HK-2 (cell line): ENCODE measurements at regions not wholly inside any gene's neighbourhood (a gene's known extent, or its start where the extent isn't known, plus 50 kb on each side); places are given as distances from the start of the nearest gene placed in this dataset.
"Not testable (repeated sequence)": the region's sequence is repeated elsewhere in the genome, so short reads cannot be mapped to it uniquely, and the experiment has no call there.

Source experiments
- DNase-seq: peaks from one replicate; pipeline ENCODE4 v3.0.0-alpha.2; 2018; ENCODE audit not compliant: unreplicated experiment

DNA sequence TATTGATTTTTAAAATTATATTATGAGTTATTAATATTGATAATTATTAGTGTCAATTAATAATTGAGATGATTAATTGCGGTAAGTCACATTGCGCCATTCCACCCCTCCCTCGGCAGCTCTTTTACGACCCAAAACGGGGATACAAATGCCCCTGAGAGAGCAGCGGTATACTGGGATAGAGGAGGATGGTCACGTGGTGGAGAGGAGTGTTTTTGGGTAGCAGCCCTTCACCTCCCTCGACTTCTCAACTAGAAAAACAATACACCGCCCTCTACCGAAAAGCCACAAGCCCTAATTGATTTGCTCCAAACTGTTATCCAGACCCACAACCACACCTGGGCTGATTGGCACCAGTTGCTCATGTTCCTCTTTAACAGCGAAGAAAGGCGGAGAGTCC, 71.0 kb downstream of the DAPL1 start:
- DNase-seq = not testable (repeated sequence)

DNA sequence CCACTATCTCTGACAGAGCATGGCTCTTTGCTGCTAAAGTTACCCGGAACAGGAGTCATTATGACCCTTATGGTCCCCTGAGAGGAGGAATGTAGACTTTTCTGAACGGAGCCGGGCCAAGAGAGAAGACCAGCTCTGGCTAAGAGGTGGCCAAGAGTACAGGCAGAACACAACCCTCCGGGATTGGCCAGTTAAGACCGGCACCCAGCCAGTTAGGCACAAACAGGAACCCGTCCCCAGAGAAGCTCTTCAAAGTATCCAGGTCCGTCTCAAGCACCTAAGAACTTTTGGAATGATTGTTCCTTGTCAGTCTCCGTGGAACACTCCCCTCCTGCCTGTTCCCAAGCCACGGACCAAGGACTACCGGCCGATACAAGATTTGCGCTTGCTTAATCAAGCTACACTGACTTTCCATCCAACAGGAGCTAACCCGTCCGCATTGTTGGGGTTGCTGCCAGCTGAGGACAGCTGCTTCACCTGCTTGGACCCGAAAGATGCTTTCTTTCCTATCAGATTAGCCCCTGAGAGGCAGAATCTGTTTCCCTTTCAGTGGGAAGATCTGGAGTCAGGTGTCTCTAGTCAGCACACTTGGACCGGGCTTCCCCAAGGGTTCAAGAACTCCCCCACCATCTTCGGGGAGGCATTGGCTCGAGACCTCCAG, 72.5 kb downstream of the DAPL1 start:
- not testable (repeated sequence) for DNase-seq

DNA sequence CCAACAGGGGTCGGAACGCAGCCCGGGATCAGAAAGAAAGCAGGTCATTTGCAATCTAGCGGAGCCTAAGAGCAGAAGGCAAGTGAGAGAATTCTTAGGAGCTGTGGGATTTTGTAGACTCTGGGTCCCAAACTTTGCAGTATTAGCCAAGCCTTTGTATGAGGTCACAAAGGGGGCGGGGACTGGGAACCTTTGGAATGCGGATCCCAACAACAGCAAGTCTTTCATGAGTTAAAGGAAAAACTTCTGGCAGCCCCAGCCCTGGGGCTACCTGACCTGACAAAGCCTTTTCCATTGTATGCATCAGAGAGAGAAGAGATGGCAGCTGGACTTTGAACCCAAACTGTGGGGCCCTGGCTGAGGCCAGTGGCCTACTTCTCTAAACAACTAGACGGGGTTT, 73.3 kb downstream of the DAPL1 start:
- DNase-seq = not testable (repeated sequence)

DNA sequence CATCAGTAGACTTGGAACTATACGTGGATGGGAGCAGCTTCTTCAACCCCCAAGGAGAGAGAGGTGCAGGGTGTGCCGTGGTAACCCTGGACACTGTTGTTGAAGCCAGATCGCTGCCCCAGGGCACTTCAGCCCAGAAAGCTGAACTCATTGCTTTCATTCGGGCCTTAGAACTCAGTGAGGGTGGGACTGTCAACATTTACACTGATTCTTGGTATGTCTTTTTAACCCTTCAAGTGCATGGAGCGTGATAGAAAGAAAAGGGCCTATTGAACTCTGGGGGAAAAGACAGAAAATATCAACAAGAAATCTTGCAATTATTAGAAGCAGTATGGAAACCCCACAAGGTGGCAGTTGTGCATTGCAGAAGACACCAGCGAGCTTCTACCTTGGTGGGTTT, 74.0 kb downstream of the DAPL1 start:
- not testable (repeated sequence) for DNase-seq

DNA sequence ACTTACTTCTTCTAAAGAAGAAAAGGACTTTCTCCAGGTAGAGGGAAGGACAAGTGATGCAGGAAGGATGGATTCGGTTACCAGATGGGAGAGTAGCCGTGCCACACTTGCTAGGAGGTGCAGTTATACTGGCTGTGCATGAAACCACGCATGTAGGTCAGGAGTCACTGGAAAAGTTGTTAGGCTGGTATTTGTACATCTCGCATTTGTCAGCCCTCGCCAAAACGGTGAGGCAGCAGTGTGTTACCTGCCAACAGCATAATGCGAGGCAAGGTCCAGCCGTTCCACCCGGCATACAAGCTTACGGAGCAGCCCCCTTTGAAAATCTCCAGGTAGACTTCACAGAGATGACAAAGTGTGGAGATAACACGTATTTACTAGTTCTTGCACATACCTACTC, 74.5 kb downstream of the DAPL1 start:
- not testable (repeated sequence) for DNase-seq

DNA sequence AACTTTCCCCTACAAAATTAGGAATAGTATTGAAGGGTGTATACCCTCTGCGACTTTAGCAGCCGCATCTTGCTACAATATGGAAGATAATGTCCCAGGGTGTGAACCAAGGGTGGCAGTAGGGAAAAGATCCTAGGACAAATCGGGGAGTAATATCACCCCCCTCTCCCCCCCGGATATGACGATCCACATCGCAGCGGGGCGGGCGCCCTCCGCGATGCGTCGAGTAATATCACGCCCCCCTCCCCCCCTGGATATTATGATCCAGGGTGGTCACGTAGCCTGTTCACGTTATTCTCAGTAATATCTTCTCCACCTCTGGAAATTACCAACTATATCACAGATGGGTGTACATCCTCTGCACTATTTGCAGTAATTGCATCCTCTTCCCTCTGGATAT, 82.9 kb downstream of the DAPL1 start:
- no peak for DNase-seq

DNA sequence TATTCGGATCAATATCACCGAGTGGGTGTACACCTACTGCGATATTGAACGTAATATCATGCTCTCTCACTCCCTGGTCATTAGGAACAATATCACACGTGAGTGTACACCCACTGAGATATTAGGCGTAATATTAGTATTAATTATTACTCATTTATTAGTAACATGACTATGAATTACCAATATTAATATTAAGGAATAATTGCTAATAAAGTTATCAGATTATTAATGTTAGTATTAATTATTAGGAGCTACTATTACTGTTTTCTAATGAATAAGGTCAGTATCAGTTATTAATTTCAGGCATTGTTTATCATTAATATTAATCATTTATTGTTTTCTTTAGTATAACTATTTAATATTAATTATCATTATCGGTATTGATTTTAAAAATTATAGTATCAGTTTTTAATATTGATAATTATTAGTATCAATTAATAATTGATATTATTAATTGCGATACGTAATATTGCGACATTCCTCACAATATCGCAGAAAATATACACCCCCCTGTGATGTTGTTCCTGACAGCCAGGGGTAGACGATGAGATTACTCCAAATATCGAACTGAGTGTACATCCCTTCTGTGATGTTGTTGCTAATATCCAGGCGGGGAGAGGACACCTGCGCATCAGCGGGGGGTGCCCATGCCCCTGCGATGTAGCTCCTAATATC, 84.2 kb downstream of the DAPL1 start:
- DNase-seq = no peak

DNA sequence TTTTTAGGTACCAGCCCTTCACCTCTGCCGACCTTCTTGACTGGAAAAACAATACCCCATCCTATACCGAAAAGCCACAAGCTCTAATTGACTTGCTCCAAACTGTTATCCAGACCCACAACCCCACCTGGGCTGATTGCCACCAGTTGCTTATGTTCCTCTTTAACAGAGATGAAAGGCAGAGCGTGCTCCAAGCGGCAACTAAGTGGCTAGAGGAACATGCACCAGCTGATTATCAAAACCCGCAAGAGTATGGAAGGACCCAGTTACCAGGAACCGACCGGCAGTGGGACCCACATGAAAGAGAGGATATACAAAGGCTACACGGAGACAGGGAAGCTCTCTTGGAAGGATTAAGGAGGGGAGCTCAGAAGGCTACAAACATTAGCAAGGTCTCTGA, 86.1 kb upstream of the TANC1 start:
- no peak for DNase-seq

DNA sequence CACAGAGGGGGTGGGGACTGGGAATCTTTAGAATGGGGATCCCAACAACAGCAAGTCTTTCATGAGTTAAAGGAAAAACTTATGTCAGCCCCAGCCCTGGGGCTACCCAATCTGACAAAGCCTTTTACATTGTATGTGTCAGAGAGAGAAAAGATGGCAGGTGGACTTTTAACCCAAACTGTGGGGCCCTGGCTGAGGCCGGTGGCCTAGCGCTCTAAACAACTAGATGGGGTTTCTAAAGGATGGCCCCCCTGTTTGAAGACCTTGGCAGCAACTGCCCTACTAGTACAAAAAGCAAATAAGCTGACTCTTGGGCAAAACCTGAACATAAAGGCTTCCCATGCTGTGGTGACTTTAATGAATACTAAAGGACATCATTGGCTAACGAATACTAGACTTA, 83.9 kb upstream of the TANC1 start:
- DNase-seq = not testable (repeated sequence)

DNA sequence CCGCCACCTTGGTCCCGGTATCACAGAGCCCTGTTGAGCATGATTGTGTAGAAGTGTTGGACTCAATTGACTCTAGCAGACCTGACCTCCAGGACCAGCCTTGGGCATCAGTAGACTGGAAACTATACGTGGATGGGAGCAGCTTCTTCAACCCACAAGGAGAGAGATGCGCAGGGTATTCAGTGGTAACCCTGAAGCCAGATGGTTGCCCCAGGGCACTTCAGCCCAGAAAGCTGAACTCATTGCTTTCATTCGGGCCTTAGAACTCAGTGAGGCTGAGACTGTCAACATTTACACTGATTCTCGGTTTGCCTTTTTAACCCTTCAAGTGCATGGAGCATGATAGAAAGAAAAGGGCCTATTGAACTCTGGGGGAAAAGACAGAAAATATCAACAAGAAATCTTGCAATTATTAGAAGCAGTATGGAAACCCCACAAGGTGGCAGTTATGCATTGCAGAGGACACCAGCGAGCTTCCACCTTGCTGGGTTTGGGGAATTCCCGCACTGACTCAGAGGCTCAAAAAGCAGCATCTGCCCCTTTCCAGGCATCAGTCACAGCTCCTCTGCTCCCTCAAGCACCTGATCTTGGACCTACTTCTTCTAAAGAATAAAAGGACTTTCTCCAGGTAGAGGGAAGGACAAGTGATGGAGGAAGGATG, 83.3 kb upstream of the TANC1 start:
- DNase-seq = peak; percentile 21

DNA sequence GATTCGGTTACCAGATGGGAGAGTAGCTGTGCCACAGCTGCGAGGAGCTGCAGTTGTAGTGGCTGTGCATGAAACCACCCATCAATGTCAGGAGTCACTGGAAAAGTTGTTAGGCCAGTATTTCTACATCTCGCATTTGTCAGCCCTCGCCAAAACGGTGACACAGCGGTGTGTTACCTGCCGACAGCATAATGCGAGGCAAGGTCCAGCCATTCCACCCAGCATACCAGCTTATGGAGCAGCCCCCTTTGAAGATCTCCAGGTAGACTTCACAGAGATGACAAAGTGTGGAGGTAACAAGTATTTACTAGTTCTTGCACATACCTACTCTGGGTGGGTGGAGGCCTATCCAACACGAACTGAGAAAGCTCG, 82.8 kb upstream of the TANC1 start:
- DNase-seq = not testable (repeated sequence)

DNA sequence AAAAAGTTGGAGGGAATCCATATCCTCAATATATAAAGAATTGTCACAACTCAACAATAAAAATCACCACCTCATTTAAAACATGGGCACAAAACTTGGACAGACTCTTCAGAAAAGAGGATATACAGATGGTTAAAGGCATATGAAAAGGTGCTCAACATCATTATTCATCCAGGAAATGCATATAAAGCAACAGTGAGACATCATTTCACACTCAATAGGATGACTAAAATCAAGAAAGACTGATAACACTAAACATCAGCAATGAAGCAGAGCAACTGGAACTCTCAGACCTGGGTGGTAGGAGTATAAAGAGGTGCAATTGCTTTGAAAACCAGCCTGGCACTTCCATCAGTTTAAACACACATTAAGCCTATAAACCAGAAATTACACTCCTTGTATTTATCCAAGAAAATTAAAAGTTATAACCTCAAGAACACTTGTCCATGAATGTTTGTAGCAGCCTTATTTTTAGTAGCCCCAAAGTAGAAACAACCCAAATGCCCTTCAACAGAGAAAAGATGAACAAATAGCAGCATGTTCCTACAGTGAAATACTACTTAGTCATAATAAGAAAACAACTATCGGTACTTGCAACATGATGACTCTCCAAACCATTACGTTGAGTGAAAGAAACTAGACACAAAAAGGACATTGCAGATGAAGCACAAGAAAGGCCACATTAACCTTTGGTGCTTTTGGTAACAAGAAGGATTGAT, 79.1 kb upstream of the TANC1 start:
- DNase-seq = no peak

DNA sequence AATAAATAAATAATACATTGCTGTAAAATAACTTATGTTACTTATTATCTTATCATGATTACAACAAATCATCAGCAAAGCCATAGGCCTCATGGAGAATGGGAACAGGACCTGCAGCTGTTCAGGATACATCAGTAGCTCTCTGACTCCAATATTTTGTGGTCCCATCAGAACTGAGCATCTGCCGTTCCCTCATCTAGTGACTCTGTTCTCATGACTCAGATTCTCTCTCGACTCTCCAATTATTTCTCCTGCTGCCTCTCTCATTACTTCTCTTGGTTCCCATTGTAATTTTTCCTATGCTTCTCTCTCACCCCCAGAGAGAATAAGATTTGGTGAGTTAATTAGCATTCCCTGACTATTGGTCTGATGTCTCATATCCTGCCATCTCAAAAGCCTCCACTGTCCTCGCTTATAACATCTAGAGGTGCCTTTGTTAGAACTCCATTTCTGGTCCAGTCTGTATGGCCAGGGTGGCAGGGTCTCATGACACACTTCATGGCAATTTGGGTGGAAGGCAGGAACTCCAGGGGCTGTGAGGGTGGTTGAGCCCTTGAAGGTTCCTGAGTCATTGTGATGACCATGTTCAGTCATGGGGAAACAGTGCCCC, 78.0 kb upstream of the TANC1 start:
- no peak for DNase-seq

DNA sequence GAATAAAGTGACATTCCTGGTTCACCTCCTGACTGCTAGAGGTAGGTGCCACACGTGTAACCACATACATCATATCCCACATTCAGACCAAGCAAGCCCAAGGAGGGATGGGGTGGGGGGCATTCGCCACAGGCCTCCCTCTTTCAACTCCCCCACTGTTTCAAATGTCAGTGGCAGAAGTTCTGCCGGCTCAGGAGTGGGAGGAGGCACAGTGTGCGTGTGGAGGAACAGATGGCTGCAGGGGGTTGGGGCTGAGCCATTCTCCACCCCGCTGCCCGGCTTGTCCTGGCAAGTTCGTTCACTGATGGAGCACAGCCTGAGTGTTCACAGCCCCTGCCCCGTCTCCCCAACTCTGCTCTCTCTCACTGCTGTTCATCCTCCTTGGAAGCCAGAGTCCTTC, 75.4 kb upstream of the TANC1 start:
- DNase-seq = no peak

DNA sequence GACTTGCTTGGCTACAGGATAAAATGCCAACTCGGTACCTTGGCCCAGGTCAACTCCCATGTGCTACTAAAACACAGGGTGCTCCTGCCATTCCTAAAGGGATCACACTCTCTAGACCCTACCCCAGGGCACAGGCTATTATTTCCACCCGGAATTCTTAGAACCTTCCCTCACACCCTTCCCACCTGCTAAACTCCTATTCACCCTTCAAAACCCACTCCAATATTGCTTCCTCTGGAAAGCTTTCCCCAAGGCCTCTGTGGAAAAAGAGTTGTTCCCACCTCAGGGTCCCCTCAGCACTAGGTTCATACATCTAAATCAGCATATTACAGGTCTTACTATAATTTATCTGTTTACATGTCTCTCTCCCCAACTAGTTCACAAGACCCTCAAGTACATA, 75.0 kb upstream of the TANC1 start:
- DNase-seq = no peak

DNA sequence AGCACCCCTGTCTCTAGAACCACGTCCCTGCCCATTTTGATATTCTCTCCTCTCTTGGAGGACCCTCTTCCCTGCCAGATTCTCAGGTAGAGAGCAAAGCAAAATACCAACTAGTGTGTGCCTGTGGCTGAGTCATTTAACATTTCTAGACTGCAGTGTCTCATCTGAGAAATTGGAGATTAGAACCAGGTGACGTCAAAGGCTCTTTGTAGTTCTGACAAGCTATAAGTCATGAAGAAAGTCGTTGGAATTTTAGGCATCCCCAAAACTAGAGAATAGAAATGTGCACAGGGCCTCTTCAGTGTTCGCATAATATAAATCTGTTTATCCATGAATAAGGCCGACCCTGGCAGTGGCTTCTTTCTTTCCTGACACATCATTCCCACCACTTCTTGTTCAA, 74.4 kb upstream of the TANC1 start:
- DNase-seq = no peak

DNA sequence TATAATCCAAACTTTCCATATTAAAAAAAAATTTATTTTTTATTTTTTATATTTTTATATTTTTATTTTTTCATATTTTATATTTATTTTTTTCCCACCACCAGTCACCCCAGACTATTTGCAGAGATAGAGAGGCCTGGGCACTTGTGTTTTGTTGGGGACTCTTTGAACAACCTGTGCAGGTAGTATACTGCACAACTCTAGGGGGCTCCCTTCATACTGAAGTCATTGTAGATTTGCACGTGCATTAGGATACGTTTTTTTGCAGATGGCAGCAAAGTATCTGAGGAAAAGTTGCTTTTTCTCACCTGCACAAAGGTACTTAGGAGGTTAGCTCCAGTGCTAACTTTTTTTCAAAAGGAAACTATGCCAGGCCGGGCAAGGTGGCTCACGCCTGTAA, 73.9 kb upstream of the TANC1 start:
- no peak for DNase-seq

DNA sequence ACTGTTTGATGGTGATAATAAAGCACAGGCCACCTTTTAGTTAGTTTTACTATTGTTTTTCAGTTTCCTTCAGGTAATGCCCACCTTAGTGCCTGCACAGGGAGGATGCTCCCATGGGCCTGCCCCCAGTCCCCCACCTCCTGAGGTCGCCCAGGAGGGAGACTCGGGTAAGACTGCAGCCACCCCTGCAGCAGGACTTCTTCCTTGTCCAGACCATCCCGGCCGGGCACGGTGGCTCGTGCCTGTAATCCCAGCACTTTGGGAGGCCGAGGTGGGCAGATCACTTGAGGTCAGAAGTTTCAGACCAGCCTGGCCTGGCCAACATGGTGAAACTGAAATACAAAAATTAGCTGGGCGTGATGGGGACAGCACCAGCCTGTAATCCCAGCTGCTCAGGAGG, 68.1 kb upstream of the TANC1 start:
- no peak for DNase-seq

DNA sequence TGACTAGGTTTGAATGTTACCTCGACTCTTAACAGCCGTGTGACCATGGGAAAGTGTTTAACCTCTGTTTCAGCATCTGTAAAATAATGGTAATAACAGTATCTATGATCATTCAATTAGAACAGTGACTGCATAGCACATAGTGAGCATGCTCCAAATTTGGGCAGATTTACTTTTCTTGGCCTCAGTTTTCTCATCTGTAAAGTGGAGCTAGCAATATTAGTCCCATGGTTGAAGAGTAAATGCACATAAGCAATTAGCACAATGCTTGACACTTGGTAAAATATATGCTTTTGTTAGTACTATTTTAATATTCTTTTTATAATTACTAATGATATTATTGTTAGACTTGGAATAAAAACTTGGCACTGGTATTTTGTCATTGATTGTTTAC, 66.4 kb upstream of the TANC1 start:
- no peak for DNase-seq

DNA sequence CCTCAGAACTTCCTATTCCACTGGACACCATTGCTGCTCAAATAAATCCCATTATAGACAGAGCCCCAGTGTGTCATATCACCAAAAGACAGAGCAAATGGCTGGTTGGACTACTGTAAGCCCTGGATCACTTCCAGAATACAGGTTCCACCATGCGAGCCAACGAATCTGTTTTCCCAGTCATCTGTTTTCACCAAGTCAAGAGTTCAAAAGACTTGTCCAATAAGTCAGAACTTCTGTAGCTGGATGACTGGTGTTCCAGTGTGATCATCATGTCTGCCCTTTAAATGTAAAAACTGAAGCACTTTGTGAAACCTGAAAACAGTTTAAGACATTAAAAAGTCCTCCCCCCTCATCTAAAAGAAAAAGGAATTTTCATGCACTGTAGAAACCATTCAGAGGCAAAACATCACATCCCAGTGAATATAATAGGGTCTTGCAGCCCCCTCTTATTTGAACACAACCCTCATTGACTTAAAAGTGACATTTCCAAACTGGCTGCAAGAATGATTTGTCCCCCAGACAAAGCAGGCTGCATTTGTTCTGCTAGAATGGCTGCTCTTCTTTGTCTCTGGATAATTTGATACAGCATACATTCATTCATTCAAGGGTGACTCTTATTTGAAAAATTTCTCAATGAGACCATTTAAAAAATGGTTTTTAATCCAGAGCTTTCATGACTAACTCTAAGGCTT, 64.6 kb upstream of the TANC1 start:
- DNase-seq = no peak

DNA sequence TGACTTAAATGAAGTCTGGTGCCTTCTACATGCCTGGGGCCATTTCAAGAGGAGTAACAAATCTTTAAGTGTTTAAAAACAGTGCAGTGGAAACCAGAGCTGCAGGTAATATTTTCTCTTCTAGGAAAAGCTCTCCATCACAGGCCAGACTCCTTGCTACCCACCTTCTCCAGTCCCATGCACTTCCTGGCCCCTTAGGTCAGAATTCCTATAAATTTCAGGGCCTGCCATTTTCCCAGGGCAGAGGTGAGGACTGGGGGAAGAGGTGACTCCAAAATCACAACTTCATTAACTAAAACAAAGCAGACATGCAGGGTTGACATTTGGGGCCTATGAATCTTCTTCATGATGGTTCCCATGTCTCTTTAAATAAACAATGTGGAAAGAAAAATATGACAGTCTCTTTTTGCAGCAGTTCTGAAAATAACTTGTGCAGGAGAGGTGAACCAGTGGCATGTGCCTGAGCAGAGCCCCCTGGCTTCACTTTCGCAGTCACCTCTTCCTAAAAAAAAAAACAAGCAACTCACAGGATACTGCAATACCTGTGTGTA, 63.7 kb upstream of the TANC1 start:
- DNase-seq = no peak
